CD4-positive, alpha-beta memory T cell (primary cell): ENCODE measurements at regions not wholly inside any gene's neighbourhood (a gene's known extent, or its start where the extent isn't known, plus 50 kb on each side); places are given as distances from the start of the nearest gene placed in this dataset.

Experiments used
- CTCF ChIA-PET: fragments of 350-600 bp; sonication (Branson Sonifier 250); formaldehyde crosslinking; loops from one replicate; lab custom pipeline; 2021; ENCODE audit warnings: inconsistent platforms; ENCODE audit not compliant: partially characterized antibody; lab: Charles Lee
- POLR2A ChIA-PET: fragments of 350-600 bp; sonication (Branson Sonifier 250); formaldehyde crosslinking; loops from one replicate; lab custom pipeline; 2021; ENCODE audit not compliant: partially characterized antibody; lab: Charles Lee
- DNase-seq, 5 donors: peaks; one replicate each; pipeline versions ENCODE4 v3.0.0 to v3.0.0-alpha.2; 2020 to 2022; ENCODE audit warnings: mixed read lengths in 1 of 5
- H3K27ac ChIP-seq: one replicate; pipeline ENCODE4 v1.7.0; 2013; ENCODE audit warnings: low read depth, low read length
- H3K27me3 ChIP-seq: 2 replicates; pipeline ENCODE4 v1.7.0; 2013; ENCODE audit warnings: mild to moderate bottlenecking, low read length, moderate library complexity; ENCODE audit not compliant: insufficient read depth
- H3K36me3 ChIP-seq: 2 replicates; pipeline ENCODE4 v1.7.0; 2013; ENCODE audit warnings: mild to moderate bottlenecking, low read length, moderate library complexity; ENCODE audit not compliant: insufficient read depth
- H3K4me1 ChIP-seq: 2 replicates; pipeline ENCODE4 v1.7.0; 2013; ENCODE audit warnings: mild to moderate bottlenecking, low read length, moderate library complexity; ENCODE audit not compliant: insufficient read depth
- H3K4me3 ChIP-seq, 2 donors: one replicate each; pipeline ENCODE4 v1.7.0; 2013; ENCODE audit warnings: low read length in 2 of 2, mild to moderate bottlenecking in 1 of 2
- H3K9me3 ChIP-seq, 2 donors: one replicate each; pipeline ENCODE4 v1.7.0; 2013; ENCODE audit warnings: low read length in 2 of 2, control low read depth in 1 of 2; ENCODE audit not compliant: control insufficient read depth in 1 of 2
- H3K27ac Mint-ChIP-seq, 7 donors: one replicate each; pipeline ENCODE4 v1.8.0; 2020 to 2021; ENCODE audit warnings: mixed read lengths in 7 of 7, mild to moderate bottlenecking in 6 of 7, inconsistent platforms in 3 of 7, moderate library complexity in 3 of 7
- H3K27me3 Mint-ChIP-seq, 2 donors: one replicate each; pipeline ENCODE4 v1.8.0; 2020 to 2021; ENCODE audit warnings: mixed read lengths in 2 of 2
- H3K36me3 Mint-ChIP-seq, 2 donors: one replicate each; pipeline ENCODE4 v1.8.0; 2020 to 2021; ENCODE audit warnings: mixed read lengths in 2 of 2, inconsistent platforms in 1 of 2, mild to moderate bottlenecking in 1 of 2
- H3K4me1 Mint-ChIP-seq, 4 donors: one replicate each; pipeline ENCODE4 v1.8.0; 2020 to 2021; ENCODE audit warnings: mixed read lengths in 4 of 4, mild to moderate bottlenecking in 1 of 4
- H3K4me3 Mint-ChIP-seq, 8 donors: one replicate each; pipeline ENCODE4 v1.8.0; 2020 to 2021; ENCODE audit warnings: mixed read lengths in 8 of 8, mild to moderate bottlenecking in 7 of 8, moderate library complexity in 6 of 8, inconsistent platforms in 3 of 8
- H3K9me3 Mint-ChIP-seq, 8 donors: one replicate each; pipeline ENCODE4 v1.8.0; 2020 to 2021; ENCODE audit warnings: mixed read lengths in 8 of 8, mild to moderate bottlenecking in 5 of 8, inconsistent platforms in 3 of 8, moderate library complexity in 1 of 8
- intact Hi-C: fragments of 100-400 bp; cut with micrococcal nuclease; formaldehyde crosslinking; loops from one replicate; pipeline ENCODE4 v1.15.1; 2023

GRCh38 chr9:99720455-99721050 is 101.1 kb upstream of the NR4A3 start:
- H3K9me3 ChIP-seq: no peaks in the 10 kb centered on the region
- H3K27ac ChIP-seq: peak overlapping the region; percentile 10
- H3K4me3 Mint-ChIP-seq: peak overlapping the region; percentile 73 to 91 (median 84)
- no peaks in the 10 kb centered on the region for H3K36me3 Mint-ChIP-seq
- intact Hi-C loops: loop anchor here (1.0 kb wide), 1 partner anchor 99 kb away; no protein-coding TSS in a partner anchor
- H3K4me1 Mint-ChIP-seq: peaks cover 25 to 33% (median 27%) of the 10 kb centered on the region in 4 donors
- H3K9me3 Mint-ChIP-seq: no peaks in the 10 kb centered on the region
- DNase-seq: peak in 4 of 5 donors; percentile 8 to 25 (median 19)
- ChIA-PET CTCF (no interaction called here), POLR2A (no interaction called here)
- H3K27me3 ChIP-seq: no peaks in the 10 kb centered on the region
- no peaks in the 10 kb centered on the region for H3K27me3 Mint-ChIP-seq
- H3K4me3 ChIP-seq: peak overlapping the region; percentile 43 to 45
- no peaks in the 10 kb centered on the region for H3K36me3 ChIP-seq
- peak overlapping the region; percentile 69 to 94 (median 93) for H3K27ac Mint-ChIP-seq
- H3K4me1 ChIP-seq: peaks cover 30% of the 10 kb centered on the region

- Mint-ChIP-seq H3K27ac (no peak overlapping the region), H3K27me3 (no peaks in the 10 kb centered on the region), H3K4me1 (peaks cover 25 to 33% (median 27%) of the 10 kb centered on the region in 4 donors), H3K36me3 (no peaks in the 10 kb centered on the region), H3K9me3 (no peaks in the 10 kb centered on the region), H3K4me3 (no peak overlapping the region)
- Histone ChIP-seq H3K4me3 (no peak overlapping the region), H3K4me1 (peaks cover 30% of the 10 kb centered on the region), H3K36me3 (no peaks in the 10 kb centered on the region), H3K9me3 (no peaks in the 10 kb centered on the region), H3K27me3 (no peaks in the 10 kb centered on the region), H3K27ac (no peak overlapping the region)
- no peak for DNase-seq
- intact Hi-C loops: no loop called here
- ChIA-PET POLR2A (no interaction called here), CTCF (no interaction called here)
Observed at GRCh38 chr9:99721898-99722297, 99.8 kb upstream of the NR4A3 start.

GRCh38 chr9:99722877-99723276 is 98.8 kb upstream of the NR4A3 start:
- intact Hi-C loops: no loop called here
- H3K27ac Mint-ChIP-seq: no peak overlapping the region
- Histone ChIP-seq H3K27ac (no peak overlapping the region), H3K4me1 (peaks cover 30% of the 10 kb centered on the region), H3K27me3 (no peaks in the 10 kb centered on the region), H3K4me3 (no peak overlapping the region), H3K36me3 (no peaks in the 10 kb centered on the region), H3K9me3 (no peaks in the 10 kb centered on the region)
- H3K4me1 Mint-ChIP-seq: peaks cover 25 to 33% (median 27%) of the 10 kb centered on the region in 4 donors
- ChIA-PET CTCF (no interaction called here), POLR2A (no interaction called here)
- peak overlapping the region in 1 of 8 donors; percentile 13 for H3K4me3 Mint-ChIP-seq
- no peaks in the 10 kb centered on the region for H3K9me3 Mint-ChIP-seq
- H3K36me3 Mint-ChIP-seq: no peaks in the 10 kb centered on the region
- DNase-seq: no peak
- no peaks in the 10 kb centered on the region for H3K27me3 Mint-ChIP-seq

- H3K9me3 Mint-ChIP-seq: no peaks in the 10 kb centered on the region
- POLR2A ChIA-PET: no interaction called here
- intact Hi-C loops: no loop called here
Observed at GRCh38 chr9:99724640-99725039, 97.0 kb upstream of the NR4A3 start.

GRCh38 chr9:99725852-99726251 is 95.8 kb upstream of the NR4A3 start:
- no peaks in the 10 kb centered on the region for H3K36me3 Mint-ChIP-seq
- no peak overlapping the region for H3K4me3 ChIP-seq
- H3K4me1 ChIP-seq: peaks cover 15% of the 10 kb centered on the region
- H3K36me3 ChIP-seq: no peaks in the 10 kb centered on the region
- no peak overlapping the region for H3K27ac ChIP-seq
- H3K4me1 Mint-ChIP-seq: peaks cover 9 to 16% (median 11%) of the 10 kb centered on the region in 4 donors
- intact Hi-C loops: no loop called here
- no peak overlapping the region for H3K27ac Mint-ChIP-seq
- ChIA-PET CTCF (no interaction called here), POLR2A (no interaction called here)
- peaks cover 0 to 2% of the 10 kb centered on the region in 2 donors for H3K27me3 Mint-ChIP-seq
- H3K27me3 ChIP-seq: no peaks in the 10 kb centered on the region
- no peak for DNase-seq
- H3K9me3 Mint-ChIP-seq: no peaks in the 10 kb centered on the region
- no peaks in the 10 kb centered on the region for H3K9me3 ChIP-seq
- H3K4me3 Mint-ChIP-seq: no peak overlapping the region

More at GRCh38 chr9:99724640-99725039, 97.0 kb upstream of the NR4A3 start:
- H3K27me3 Mint-ChIP-seq: no peaks in the 10 kb centered on the region
- H3K4me1 ChIP-seq: peaks cover 26% of the 10 kb centered on the region
- DNase-seq: no peak
- H3K4me3 Mint-ChIP-seq: no peak overlapping the region
- no peaks in the 10 kb centered on the region for H3K36me3 ChIP-seq
- H3K36me3 Mint-ChIP-seq: no peaks in the 10 kb centered on the region
- H3K27ac Mint-ChIP-seq: no peak overlapping the region
- peaks cover 21 to 29% (median 23%) of the 10 kb centered on the region in 4 donors for H3K4me1 Mint-ChIP-seq
- H3K9me3 ChIP-seq: no peaks in the 10 kb centered on the region
- CTCF ChIA-PET: no interaction called here
- no peaks in the 10 kb centered on the region for H3K27me3 ChIP-seq
- no peak overlapping the region for H3K27ac ChIP-seq
- no peak overlapping the region for H3K4me3 ChIP-seq

- DNase-seq: no peak
- ChIA-PET CTCF (no interaction called here), POLR2A (interaction anchor here (0.9 kb wide), 1 partner anchor 13 kb away, joined by 3 read pairs; no protein-coding TSS in a partner anchor)
- Mint-ChIP-seq H3K27ac (no peak overlapping the region), H3K36me3 (no peaks in the 10 kb centered on the region), H3K9me3 (no peaks in the 10 kb centered on the region), H3K4me1 (peaks cover 7 to 13% (median 10%) of the 10 kb centered on the region in 4 donors), H3K27me3 (peaks cover 0 to 2% of the 10 kb centered on the region in 2 donors), H3K4me3 (no peak overlapping the region)
- Histone ChIP-seq H3K9me3 (no peaks in the 10 kb centered on the region), H3K36me3 (no peaks in the 10 kb centered on the region), H3K27ac (no peak overlapping the region), H3K4me3 (no peak overlapping the region), H3K27me3 (no peaks in the 10 kb centered on the region), H3K4me1 (peaks cover 12% of the 10 kb centered on the region)
- intact Hi-C loops: no loop called here
Observed at GRCh38 chr9:99726758-99727157, 94.9 kb upstream of the NR4A3 start.

GRCh38 chr9:99730062-99730461 is 91.6 kb upstream of the NR4A3 start:
- Mint-ChIP-seq H3K4me1 (peaks cover 0 to 4% (median 1%) of the 10 kb centered on the region in 4 donors), H3K27ac (no peak overlapping the region), H3K36me3 (no peaks in the 10 kb centered on the region), H3K9me3 (no peaks in the 10 kb centered on the region), H3K27me3 (peaks cover 7% of the 10 kb centered on the region in 2 donors), H3K4me3 (no peak overlapping the region)
- DNase-seq: no peak
- no peaks in the 10 kb centered on the region for H3K27me3 ChIP-seq
- ChIA-PET POLR2A (no interaction called here), CTCF (no interaction called here)
- no peaks in the 10 kb centered on the region for H3K9me3 ChIP-seq
- no peak overlapping the region for H3K27ac ChIP-seq
- H3K4me1 ChIP-seq: no peaks in the 10 kb centered on the region
- intact Hi-C loops: no loop called here
- H3K4me3 ChIP-seq: no peak overlapping the region
- no peaks in the 10 kb centered on the region for H3K36me3 ChIP-seq
